Liver (tissue), 3 donors: ENCODE measurements at regions not wholly inside any gene's neighbourhood (a gene's known extent, or its start where the extent isn't known, plus 50 kb on each side); places are given as distances from the start of the nearest gene placed in this dataset.

ENCODE experiments used
- EGR1 ChIP-seq, 2 donors: IDR thresholded peaks; 2 replicates each; pipeline ENCODE4 v1.6.1; 2016 to 2018; ENCODE audit warnings: antibody characterized with exemption in 2 of 2, low read depth in 2 of 2
- FOXA1 ChIP-seq: IDR thresholded peaks from 2 replicates; pipeline ENCODE4 v1.6.1; 2016; ENCODE audit warnings: antibody characterized with exemption
- GABPA ChIP-seq, 2 donors: IDR thresholded peaks in 1 of 2; conservative IDR thresholded peaks in 1 of 2; 2 replicates each; pipeline ENCODE4 v1.6.1; 2016; ENCODE audit warnings: antibody characterized with exemption in 2 of 2, mild to moderate bottlenecking in 1 of 2, moderate library complexity in 1 of 2
- JUND ChIP-seq, 2 donors: IDR thresholded peaks; 2 replicates each; pipeline ENCODE4 v1.6.1; 2016; ENCODE audit warnings: antibody characterized with exemption in 2 of 2
- NR2F2 ChIP-seq: IDR thresholded peaks from 2 replicates; pipeline ENCODE4 v1.6.1; 2016; ENCODE audit warnings: antibody characterized with exemption
- RAD21 ChIP-seq, 2 donors: IDR thresholded peaks; 2 replicates each; pipeline ENCODE4 v1.6.1; 2016; ENCODE audit warnings: antibody characterized with exemption in 2 of 2, mild to moderate bottlenecking in 2 of 2
- RXRA ChIP-seq, 2 donors: IDR thresholded peaks; 2 replicates each; pipeline ENCODE4 v1.6.1; 2017 to 2018; ENCODE audit warnings: antibody characterized with exemption in 2 of 2, mild to moderate bottlenecking in 1 of 2
- SP1 ChIP-seq: IDR thresholded peaks from 2 replicates; pipeline ENCODE4 v1.6.1; 2018; ENCODE audit warnings: antibody characterized with exemption, mild to moderate bottlenecking
- TAF1 ChIP-seq: conservative IDR thresholded peaks from 2 replicates; pipeline ENCODE4 v1.6.1; 2016; ENCODE audit warnings: antibody characterized with exemption, mild to moderate bottlenecking
- YY1 ChIP-seq: IDR thresholded peaks from 2 replicates; pipeline ENCODE4 v1.6.1; 2016; ENCODE audit warnings: antibody characterized with exemption, mild to moderate bottlenecking
- TF ChIP-seq, protein P1 (sequence below): fragments of 150-350 bp; IDR thresholded peaks from 2 replicates; pipeline ENCODE4 v1.5.1; 2017; ENCODE audit warnings: improper control_type of control experiment, low read depth, low read length; ENCODE audit not compliant: missing input control
- TF ChIP-seq, protein P2 (sequence below): IDR thresholded peaks from 2 replicates; pipeline ENCODE4 v1.6.1; 2016; ENCODE audit warnings: antibody characterized with exemption
- TF ChIP-seq, protein P3 (sequence below): IDR thresholded peaks from 2 replicates; pipeline ENCODE4 v1.6.1; 2016; ENCODE audit warnings: antibody characterized with exemption, mild to moderate bottlenecking
- TF ChIP-seq, protein P4 (sequence below): IDR thresholded peaks from 2 replicates; pipeline ENCODE4 v1.6.1; 2016; ENCODE audit warnings: antibody characterized with exemption
- donor health status: healthy.
- donor health status: healthy.

DNA sequence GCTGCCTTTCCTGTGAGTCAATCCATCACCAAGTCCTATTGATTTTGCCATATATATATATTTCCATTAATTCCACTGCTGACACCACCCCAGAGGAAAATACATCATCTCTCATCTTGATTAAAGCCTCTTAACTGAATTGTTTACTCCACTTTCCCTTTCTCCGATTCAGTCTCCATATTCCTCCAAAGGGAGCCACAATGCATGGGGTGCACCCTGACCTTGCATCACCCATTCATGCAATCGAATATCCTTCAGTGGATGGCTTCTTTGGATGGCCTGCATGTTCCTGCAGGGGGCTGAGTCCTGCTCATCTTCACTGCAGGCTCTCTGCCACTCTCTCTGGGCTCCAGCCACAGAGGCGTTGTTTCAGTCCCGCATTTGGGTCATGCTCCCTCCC is 231.0 kb downstream of the SNX18 start:
- TF ChIP-seq, protein P1, sequence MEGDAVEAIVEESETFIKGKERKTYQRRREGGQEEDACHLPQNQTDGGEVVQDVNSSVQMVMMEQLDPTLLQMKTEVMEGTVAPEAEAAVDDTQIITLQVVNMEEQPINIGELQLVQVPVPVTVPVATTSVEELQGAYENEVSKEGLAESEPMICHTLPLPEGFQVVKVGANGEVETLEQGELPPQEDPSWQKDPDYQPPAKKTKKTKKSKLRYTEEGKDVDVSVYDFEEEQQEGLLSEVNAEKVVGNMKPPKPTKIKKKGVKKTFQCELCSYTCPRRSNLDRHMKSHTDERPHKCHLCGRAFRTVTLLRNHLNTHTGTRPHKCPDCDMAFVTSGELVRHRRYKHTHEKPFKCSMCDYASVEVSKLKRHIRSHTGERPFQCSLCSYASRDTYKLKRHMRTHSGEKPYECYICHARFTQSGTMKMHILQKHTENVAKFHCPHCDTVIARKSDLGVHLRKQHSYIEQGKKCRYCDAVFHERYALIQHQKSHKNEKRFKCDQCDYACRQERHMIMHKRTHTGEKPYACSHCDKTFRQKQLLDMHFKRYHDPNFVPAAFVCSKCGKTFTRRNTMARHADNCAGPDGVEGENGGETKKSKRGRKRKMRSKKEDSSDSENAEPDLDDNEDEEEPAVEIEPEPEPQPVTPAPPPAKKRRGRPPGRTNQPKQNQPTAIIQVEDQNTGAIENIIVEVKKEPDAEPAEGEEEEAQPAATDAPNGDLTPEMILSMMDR: no peak
- TF ChIP-seq, protein P2, sequence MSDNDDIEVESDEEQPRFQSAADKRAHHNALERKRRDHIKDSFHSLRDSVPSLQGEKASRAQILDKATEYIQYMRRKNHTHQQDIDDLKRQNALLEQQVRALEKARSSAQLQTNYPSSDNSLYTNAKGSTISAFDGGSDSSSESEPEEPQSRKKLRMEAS: no peak
- TF ChIP-seq RAD21 (IDR thresholded peaks at IDR 0.05) (no peak), YY1 (no peak), TAF1 (no peak), EGR1 (IDR thresholded peaks at IDR 0.05; ENCODE audit: low read depth in 2 of 2) (no peak), JUND (IDR thresholded peaks at IDR 0.05) (no peak), RXRA (IDR thresholded peaks at IDR 0.05) (no peak), NR2F2 (no peak), FOXA1 (no peak), GABPA (IDR thresholded peaks at IDR 0.05 in 1 of 2, conservative IDR thresholded peaks at IDR 0.05 in 1 of 2) (no peak), SP1 (no peak)
- TF ChIP-seq, protein P3, sequence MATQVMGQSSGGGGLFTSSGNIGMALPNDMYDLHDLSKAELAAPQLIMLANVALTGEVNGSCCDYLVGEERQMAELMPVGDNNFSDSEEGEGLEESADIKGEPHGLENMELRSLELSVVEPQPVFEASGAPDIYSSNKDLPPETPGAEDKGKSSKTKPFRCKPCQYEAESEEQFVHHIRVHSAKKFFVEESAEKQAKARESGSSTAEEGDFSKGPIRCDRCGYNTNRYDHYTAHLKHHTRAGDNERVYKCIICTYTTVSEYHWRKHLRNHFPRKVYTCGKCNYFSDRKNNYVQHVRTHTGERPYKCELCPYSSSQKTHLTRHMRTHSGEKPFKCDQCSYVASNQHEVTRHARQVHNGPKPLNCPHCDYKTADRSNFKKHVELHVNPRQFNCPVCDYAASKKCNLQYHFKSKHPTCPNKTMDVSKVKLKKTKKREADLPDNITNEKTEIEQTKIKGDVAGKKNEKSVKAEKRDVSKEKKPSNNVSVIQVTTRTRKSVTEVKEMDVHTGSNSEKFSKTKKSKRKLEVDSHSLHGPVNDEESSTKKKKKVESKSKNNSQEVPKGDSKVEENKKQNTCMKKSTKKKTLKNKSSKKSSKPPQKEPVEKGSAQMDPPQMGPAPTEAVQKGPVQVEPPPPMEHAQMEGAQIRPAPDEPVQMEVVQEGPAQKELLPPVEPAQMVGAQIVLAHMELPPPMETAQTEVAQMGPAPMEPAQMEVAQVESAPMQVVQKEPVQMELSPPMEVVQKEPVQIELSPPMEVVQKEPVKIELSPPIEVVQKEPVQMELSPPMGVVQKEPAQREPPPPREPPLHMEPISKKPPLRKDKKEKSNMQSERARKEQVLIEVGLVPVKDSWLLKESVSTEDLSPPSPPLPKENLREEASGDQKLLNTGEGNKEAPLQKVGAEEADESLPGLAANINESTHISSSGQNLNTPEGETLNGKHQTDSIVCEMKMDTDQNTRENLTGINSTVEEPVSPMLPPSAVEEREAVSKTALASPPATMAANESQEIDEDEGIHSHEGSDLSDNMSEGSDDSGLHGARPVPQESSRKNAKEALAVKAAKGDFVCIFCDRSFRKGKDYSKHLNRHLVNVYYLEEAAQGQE: no peak
- TF ChIP-seq, protein P4, sequence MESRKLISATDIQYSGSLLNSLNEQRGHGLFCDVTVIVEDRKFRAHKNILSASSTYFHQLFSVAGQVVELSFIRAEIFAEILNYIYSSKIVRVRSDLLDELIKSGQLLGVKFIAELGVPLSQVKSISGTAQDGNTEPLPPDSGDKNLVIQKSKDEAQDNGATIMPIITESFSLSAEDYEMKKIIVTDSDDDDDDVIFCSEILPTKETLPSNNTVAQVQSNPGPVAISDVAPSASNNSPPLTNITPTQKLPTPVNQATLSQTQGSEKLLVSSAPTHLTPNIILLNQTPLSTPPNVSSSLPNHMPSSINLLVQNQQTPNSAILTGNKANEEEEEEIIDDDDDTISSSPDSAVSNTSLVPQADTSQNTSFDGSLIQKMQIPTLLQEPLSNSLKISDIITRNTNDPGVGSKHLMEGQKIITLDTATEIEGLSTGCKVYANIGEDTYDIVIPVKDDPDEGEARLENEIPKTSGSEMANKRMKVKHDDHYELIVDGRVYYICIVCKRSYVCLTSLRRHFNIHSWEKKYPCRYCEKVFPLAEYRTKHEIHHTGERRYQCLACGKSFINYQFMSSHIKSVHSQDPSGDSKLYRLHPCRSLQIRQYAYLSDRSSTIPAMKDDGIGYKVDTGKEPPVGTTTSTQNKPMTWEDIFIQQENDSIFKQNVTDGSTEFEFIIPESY: no peak
